Transverse colon (tissue), 4 donors: ENCODE measurements at regions not wholly inside any gene's neighbourhood (a gene's known extent, or its start where the extent isn't known, plus 50 kb on each side); places are given as distances from the start of the nearest gene placed in this dataset.

Source experiments
- DNase-seq: peaks from one replicate; pipeline ENCODE4 v3.0.0-alpha.2; 2019
- H3K27ac ChIP-seq, 4 donors: fragments of 200-600 bp; sonication (generic); 2 replicates each; pipeline ENCODE4 v1.5.1; 2016 to 2018; ENCODE audit warnings: inconsistent platforms in 4 of 4
- H3K27me3 ChIP-seq: fragments of 200-600 bp; sonication (generic); 2 replicates; pipeline ENCODE4 v1.5.1; 2017; ENCODE audit warnings: inconsistent platforms
- H3K36me3 ChIP-seq, 4 donors: fragments of 200-600 bp; sonication (generic); 2 replicates each; pipeline ENCODE4 v1.5.1; 2017 to 2019; ENCODE audit warnings: inconsistent platforms in 4 of 4
- H3K4me1 ChIP-seq, 4 donors: fragments of 200-600 bp; sonication (generic); 2 replicates each; pipeline ENCODE4 v1.5.1; 2017 to 2020; ENCODE audit warnings: inconsistent platforms in 4 of 4
- H3K4me3 ChIP-seq, 4 donors: fragments of 200-600 bp; sonication (generic); 1 replicate in 1 of 4; 2 replicates in 3 of 4; pipeline versions ENCODE4 v1.5.1 to v1.6.1; 2017 to 2019; ENCODE audit warnings: inconsistent platforms in 4 of 4
- H3K9me3 ChIP-seq, 2 donors: fragments of 200-600 bp; sonication (generic); 2 replicates each; pipeline ENCODE4 v1.5.1; 2017 to 2019; ENCODE audit warnings: inconsistent platforms in 2 of 2
- EP300 ChIP-seq: sonication (generic); formaldehyde crosslinking; IDR thresholded peaks from one replicate; pipeline ENCODE4 v1.6.1; 2017; ENCODE audit warnings: antibody characterized with exemption, low read depth
- POLR2A ChIP-seq: fragments of 450-650 bp; IDR thresholded peaks from one replicate; pipeline ENCODE4 v1.6.1; 2016; ENCODE audit warnings: antibody characterized with exemption, mild to moderate bottlenecking, moderate library complexity
- POLR2AphosphoS5 ChIP-seq, 3 donors: sonication (generic); formaldehyde crosslinking; IDR thresholded peaks; one replicate each; pipeline ENCODE4 v1.6.1; 2016; ENCODE audit warnings: antibody characterized with exemption in 3 of 3
- WGBS, 2 donors: methylation state at CpG; one replicate each; pipeline ENCODE4 v1.1.5; 2018; ENCODE audit warnings: low coverage in 1 of 2; 5-methylcytosine and 5-hydroxymethylcytosine counted together
- in situ Hi-C, 4 donors: fragments of 200-750 bp; cut with MboI; loops; one replicate each; pipeline versions ENCODE4 v1.15.0 to v1.15.1; 2017; ENCODE audit warnings: low sequenced_read_pairs in 3 of 4, low pct_ligation_motif_present in 1 of 4, low pct_unique_long_range_greater_than_20kb in 1 of 4
- intact Hi-C: fragments of 100-400 bp; cut with DNase I; formaldehyde crosslinking; loops from one replicate; pipeline ENCODE4 v1.15.1; 2023; ENCODE audit warnings: low total_unique reads
- TF ChIP-seq, protein P1 (sequence below), 5 experiments: fragments of 200-600 bp in 3 of 5; fragments of 450-650 bp in 2 of 5; sonication (generic) in 3 of 5; IDR thresholded peaks; 1 replicate in 2 of 5; 2 replicates in 3 of 5; pipeline ENCODE4 v1.5.1; 2016 to 2017; ENCODE audit warnings: antibody characterized with exemption in 5 of 5, inconsistent platforms in 3 of 5, mild to moderate bottlenecking in 2 of 5, moderate library complexity in 1 of 5

DNA sequence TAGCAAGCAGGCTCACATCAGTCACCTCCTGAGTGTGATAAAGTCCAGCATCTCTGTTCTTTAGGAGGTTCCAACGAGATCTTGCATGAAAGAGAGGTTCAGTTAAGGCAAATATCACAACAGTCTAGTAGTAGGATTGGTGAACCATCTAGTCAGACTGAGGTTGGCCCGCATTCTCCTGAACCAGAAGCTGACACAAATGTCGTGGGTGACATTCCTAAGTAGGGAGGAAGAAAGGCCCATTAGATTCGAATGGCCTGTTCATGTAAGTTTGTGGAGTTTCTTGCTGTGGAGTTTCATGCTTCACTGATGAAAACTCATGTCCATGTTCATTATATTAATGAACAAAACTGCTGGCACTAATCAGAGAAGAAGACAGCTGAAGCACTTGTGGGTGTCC is 66.7 kb upstream of the XCR1 start:
- Histone ChIP-seq H3K4me1 (peaks cover 0 to 39% (median 4%) of the 10 kb centered on the region in 4 donors), H3K9me3 (no peaks in the 10 kb centered on the region), H3K27me3 (no peaks in the 10 kb centered on the region), H3K27ac (no peak overlapping the region), H3K4me3 (no peak overlapping the region), H3K36me3 (no peaks in the 10 kb centered on the region)
- DNase-seq = no peak
- 94% methylated on average over 4 of the region's 4 CpGs; no CpG with 5 or more reads in 1 of the 2 donors for WGBS, 2 donors
- TF ChIP-seq POLR2AphosphoS5 (IDR thresholded peaks at IDR 0.05) (no peak), POLR2A (no peak), EP300 (no peak)
- TF ChIP-seq, protein P1, sequence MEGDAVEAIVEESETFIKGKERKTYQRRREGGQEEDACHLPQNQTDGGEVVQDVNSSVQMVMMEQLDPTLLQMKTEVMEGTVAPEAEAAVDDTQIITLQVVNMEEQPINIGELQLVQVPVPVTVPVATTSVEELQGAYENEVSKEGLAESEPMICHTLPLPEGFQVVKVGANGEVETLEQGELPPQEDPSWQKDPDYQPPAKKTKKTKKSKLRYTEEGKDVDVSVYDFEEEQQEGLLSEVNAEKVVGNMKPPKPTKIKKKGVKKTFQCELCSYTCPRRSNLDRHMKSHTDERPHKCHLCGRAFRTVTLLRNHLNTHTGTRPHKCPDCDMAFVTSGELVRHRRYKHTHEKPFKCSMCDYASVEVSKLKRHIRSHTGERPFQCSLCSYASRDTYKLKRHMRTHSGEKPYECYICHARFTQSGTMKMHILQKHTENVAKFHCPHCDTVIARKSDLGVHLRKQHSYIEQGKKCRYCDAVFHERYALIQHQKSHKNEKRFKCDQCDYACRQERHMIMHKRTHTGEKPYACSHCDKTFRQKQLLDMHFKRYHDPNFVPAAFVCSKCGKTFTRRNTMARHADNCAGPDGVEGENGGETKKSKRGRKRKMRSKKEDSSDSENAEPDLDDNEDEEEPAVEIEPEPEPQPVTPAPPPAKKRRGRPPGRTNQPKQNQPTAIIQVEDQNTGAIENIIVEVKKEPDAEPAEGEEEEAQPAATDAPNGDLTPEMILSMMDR (IDR thresholded peaks at IDR 0.05) = no peak
- intact Hi-C loops = no loop called here
- in situ Hi-C loops = loop anchor here in 3 of 4 donors (25.0 kb wide), 3 partner anchors 118 to 332 kb away; partner anchors contain the start of genes CCR1 (in 1 of the 3), CCR2 (in 1 of the 3) and CCR5 (in 1 of the 3)

DNA sequence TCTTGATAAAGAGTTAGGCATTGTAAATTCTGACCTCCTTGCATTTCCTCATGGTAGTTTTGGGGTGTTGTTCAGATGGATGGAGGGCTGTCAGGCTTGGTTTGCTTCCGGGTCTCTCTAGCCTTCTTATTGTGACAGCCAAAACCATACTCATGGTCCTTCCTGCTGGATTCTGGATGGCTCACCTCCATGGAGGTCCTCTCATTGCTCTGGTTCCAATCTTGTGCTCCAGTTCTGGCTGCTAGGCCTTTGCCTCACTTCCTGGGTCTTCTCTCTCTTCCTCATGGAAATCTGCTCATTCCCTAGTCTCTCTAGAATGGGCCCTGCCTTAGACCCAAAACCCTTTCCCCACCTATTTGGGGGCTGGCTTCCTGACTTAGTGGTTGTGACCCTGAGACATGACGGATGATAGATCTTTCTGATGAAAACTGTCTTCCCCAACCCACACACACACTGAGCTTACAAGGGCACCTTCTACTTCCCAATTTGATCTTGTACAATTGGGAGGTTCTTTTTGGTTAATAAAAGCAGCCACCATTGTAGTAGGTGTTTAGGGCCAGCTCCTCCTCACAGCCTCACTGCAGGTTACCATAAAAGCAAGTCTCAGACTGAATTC is 66.2 kb upstream of the XCR1 start:
- TF ChIP-seq, protein P1 (IDR thresholded peaks at IDR 0.05) = no peak
- TF ChIP-seq POLR2A (no peak), EP300 (no peak), POLR2AphosphoS5 (IDR thresholded peaks at IDR 0.05) (no peak)
- no peak overlapping the region for H3K4me3 ChIP-seq
- H3K9me3 ChIP-seq = no peaks in the 10 kb centered on the region
- no peaks in the 10 kb centered on the region for H3K27me3 ChIP-seq
- no peak for DNase-seq
- 75 to 95% methylated on average over 2 of the region's 2 CpGs for WGBS, 2 donors
- intact Hi-C loops = no loop called here
- in situ Hi-C loops = loop anchor here in 3 of 4 donors (25.0 kb wide), 3 partner anchors 119 to 331 kb away; partner anchors contain the start of genes CCR1 (in 1 of the 3), CCR2 (in 1 of the 3) and CCR5 (in 1 of the 3)
- no peaks in the 10 kb centered on the region for H3K36me3 ChIP-seq
- no peak overlapping the region for H3K27ac ChIP-seq
- H3K4me1 ChIP-seq = peaks cover 0 to 33% (median 4%) of the 10 kb centered on the region in 4 donors

DNA sequence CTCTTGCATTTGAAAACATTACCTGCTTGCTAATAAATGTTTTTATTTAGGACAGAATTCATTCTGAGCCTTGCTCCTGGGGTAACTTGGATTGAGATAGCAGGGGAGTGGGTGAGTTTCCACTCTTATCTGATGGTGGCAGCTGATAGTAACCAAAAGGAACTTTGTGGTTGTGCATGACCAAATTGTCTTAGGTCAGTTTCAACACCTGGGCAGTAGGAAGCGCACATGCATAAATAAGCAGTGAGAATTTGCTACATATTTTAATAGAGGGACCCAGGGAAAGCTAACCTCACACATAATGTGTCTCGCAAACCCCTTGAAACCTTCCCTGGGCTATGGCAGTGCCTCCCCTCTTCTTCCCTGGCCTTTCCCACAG is 65.4 kb upstream of the XCR1 start:
- H3K27me3 ChIP-seq = no peaks in the 10 kb centered on the region
- H3K4me3 ChIP-seq = no peak overlapping the region
- TF ChIP-seq POLR2A = no peak
- TF ChIP-seq, protein P1 (IDR thresholded peaks at IDR 0.05) = no peak
- TF ChIP-seq POLR2AphosphoS5 (IDR thresholded peaks at IDR 0.05) = no peak
- TF ChIP-seq EP300 = no peak
- H3K36me3 ChIP-seq = no peaks in the 10 kb centered on the region
- H3K9me3 ChIP-seq = no peaks in the 10 kb centered on the region
- no peak for DNase-seq
- 76% methylated on average over 2 of the region's 2 CpGs; no CpG with 5 or more reads in 1 of the 2 donors for WGBS, 2 donors
- peak overlapping the region in 1 of 4 donors; percentile 39 for H3K27ac ChIP-seq
- peaks cover 0 to 26% (median 1%) of the 10 kb centered on the region in 4 donors for H3K4me1 ChIP-seq
- intact Hi-C loops = no loop called here
- in situ Hi-C loops = loop anchor here in 3 of 4 donors (25.0 kb wide), 3 partner anchors 120 to 330 kb away; partner anchors contain the start of genes CCR1 (in 1 of the 3), CCR2 (in 1 of the 3) and CCR5 (in 1 of the 3)

DNA sequence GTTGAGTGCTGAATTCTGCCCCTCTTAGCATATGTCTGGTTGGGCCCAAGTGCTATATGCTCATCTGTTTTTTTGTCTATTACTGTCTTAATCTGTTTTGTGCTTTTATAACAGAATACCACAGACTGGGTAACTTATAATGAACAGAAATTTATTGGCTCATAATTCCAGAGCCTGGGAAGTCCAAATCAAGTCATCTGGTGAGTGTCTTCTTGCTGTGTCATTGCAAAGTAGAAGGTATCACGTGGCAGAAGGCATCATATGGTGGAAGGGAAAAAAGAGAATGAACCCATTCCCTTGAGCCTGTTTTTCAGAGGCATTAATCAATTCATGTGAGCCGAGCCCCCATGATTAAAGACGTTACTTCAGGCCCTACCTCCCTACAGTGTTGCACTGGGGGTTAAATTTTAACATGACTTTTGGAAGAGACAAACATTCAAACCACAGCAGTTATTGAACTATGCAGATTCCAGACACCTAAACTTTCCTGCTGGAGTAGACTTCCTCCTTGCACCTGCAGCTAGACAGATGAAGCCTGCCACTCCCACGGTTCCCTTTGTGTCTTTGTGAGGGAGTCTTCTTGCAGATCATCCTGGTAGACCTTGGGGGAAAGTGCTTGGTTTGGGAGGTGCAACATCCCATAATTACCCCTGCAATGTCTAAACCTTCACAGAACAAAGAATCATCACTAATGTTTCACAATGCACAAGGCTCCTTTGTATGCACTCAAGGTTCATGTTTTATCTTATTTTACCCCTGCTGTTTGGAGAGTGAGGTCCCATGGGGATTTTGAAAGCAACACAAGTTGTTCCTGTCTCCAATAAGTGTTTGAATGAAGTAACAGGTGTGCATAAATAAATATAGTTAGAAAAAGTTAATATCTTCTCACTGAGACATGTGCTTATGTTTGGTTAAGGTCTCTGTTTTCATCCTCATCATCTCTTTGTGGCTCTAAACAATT is 64.7 kb upstream of the XCR1 start:
- no peak for DNase-seq
- H3K9me3 ChIP-seq = no peaks in the 10 kb centered on the region
- H3K27ac ChIP-seq = peak overlapping the region in 1 of 4 donors; percentile 39
- 40 to 42% methylated on average over 2 to 4 of the region's 4 CpGs for WGBS, 2 donors
- intact Hi-C loops = no loop called here
- in situ Hi-C loops = loop anchor here in 3 of 4 donors (25.0 kb wide), 3 partner anchors 120 to 330 kb away; partner anchors contain the start of genes CCR1 (in 1 of the 3), CCR2 (in 1 of the 3) and CCR5 (in 1 of the 3)
- TF ChIP-seq, protein P1 (IDR thresholded peaks at IDR 0.05) = no peak
- TF ChIP-seq POLR2A = no peak
- no peak for TF ChIP-seq POLR2AphosphoS5 (IDR thresholded peaks at IDR 0.05)
- no peak for TF ChIP-seq EP300
- H3K36me3 ChIP-seq = no peaks in the 10 kb centered on the region
- no peak overlapping the region for H3K4me3 ChIP-seq
- peaks cover 0 to 19% (median 1%) of the 10 kb centered on the region in 4 donors for H3K4me1 ChIP-seq
- H3K27me3 ChIP-seq = no peaks in the 10 kb centered on the region
